GM06990 (cell line): ENCODE measurements at regions not wholly inside any gene's neighbourhood (a gene's known extent, or its start where the extent isn't known, plus 50 kb on each side); places are given as distances from the start of the nearest gene placed in this dataset.

Experiments
- DNase-seq: peaks from one replicate; pipeline ENCODE4 v3.0.0-alpha.2; 2011; ENCODE audit not compliant: insufficient read length; ENCODE audit errors: extremely low read depth
- H3K27me3 ChIP-seq: replicated peaks from 2 replicates; pipeline ENCODE4 v1.6.0; 2011; ENCODE audit warnings: low read length; ENCODE audit not compliant: control insufficient read depth, insufficient read depth
- H3K36me3 ChIP-seq: 2 replicates; pipeline ENCODE4 v1.5.1; 2011; ENCODE audit warnings: low read length; ENCODE audit not compliant: control insufficient read depth, insufficient read depth
- H3K4me3 ChIP-seq: replicated peaks from 2 replicates; pipeline ENCODE4 v1.5.1; 2011; ENCODE audit warnings: low read depth, mild to moderate bottlenecking, control low read depth, low read length
- CTCF ChIP-seq: IDR thresholded peaks from 2 replicates; pipeline ENCODE4 v1.5.1; 2011; ENCODE audit warnings: low read length, control low read depth, mild to moderate bottlenecking, inconsistent platforms; ENCODE audit not compliant: insufficient read depth, poor library complexity, severe bottlenecking

GRCh38 chr7:16189026-16189715 is 232.2 kb downstream of the CRPPA start:
- H3K36me3 ChIP-seq: no peaks in the 10 kb centered on the region
- no peak overlapping the region for H3K4me3 ChIP-seq
- no peak for TF ChIP-seq CTCF
- no peaks in the 10 kb centered on the region for H3K27me3 ChIP-seq
- DNase-seq: no peak

GRCh38 chr7:16187131-16187530 is 234.2 kb downstream of the CRPPA start:
- Histone ChIP-seq H3K36me3 (no peaks in the 10 kb centered on the region), H3K27me3 (no peaks in the 10 kb centered on the region), H3K4me3 (no peak overlapping the region)
- no peak for TF ChIP-seq CTCF
- DNase-seq: no peak

- Histone ChIP-seq H3K36me3 (no peaks in the 10 kb centered on the region), H3K27me3 (no peaks in the 10 kb centered on the region), H3K4me3 (no peak overlapping the region)
- no peak for TF ChIP-seq CTCF
- DNase-seq: no peak
Observed at GRCh38 chr7:16178585-16178984, 242.8 kb downstream of the CRPPA start.

GRCh38 chr7:16178092-16178491 is 243.2 kb downstream of the CRPPA start:
- Histone ChIP-seq H3K27me3 (no peaks in the 10 kb centered on the region), H3K4me3 (no peak overlapping the region), H3K36me3 (no peaks in the 10 kb centered on the region)
- no peak for DNase-seq
- TF ChIP-seq CTCF: no peak

- TF ChIP-seq CTCF: no peak
- no peak overlapping the region for H3K4me3 ChIP-seq
- no peaks in the 10 kb centered on the region for H3K27me3 ChIP-seq
- DNase-seq: no peak
- H3K36me3 ChIP-seq: no peaks in the 10 kb centered on the region
Observed at GRCh38 chr7:16174253-16174652, 247.1 kb downstream of the CRPPA start.

- no peak for DNase-seq
- H3K36me3 ChIP-seq: no peaks in the 10 kb centered on the region
- no peak for TF ChIP-seq CTCF
- H3K4me3 ChIP-seq: no peak overlapping the region
- no peaks in the 10 kb centered on the region for H3K27me3 ChIP-seq
Observed at GRCh38 chr7:16172366-16172765, 249.0 kb downstream of the CRPPA start.
